NCI-H2029 treated with DMSO at 0.1 percent for 48 hours (cell line): ENCODE measurements at regions not wholly inside any gene's neighbourhood (a gene's known extent, or its start where the extent isn't known, plus 50 kb on each side); places are given as distances from the start of the nearest gene placed in this dataset.
"Not testable (repeated sequence)": the region's sequence is repeated elsewhere in the genome, so short reads cannot be mapped to it uniquely, and the experiment has no call there.

Source experiments
- DNase-seq: peaks from one replicate; lab custom pipeline; 2025; lab: John Stamatoyannopoulos, UW

GRCh38 chr6:102902471-102902870, 1509.0 kb downstream of the GRIK2 start:
- no peak for DNase-seq

GRCh38 chr6:102895683-102896082, 1502.2 kb downstream of the GRIK2 start:
- DNase-seq: no peak

GRCh38 chr6:102885165-102885564, 1491.7 kb downstream of the GRIK2 start:
- no peak for DNase-seq

- DNase-seq: peak; percentile 20
Measured at GRCh38 chr6:102853249-102853955, 1459.9 kb downstream of the GRIK2 start.

GRCh38 chr6:102848796-102849195, 1455.3 kb downstream of the GRIK2 start:
- DNase-seq: no peak

GRCh38 chr6:102848210-102848609, 1454.7 kb downstream of the GRIK2 start:
- DNase-seq: no peak

GRCh38 chr6:102841060-102841459, 1447.6 kb downstream of the GRIK2 start:
- DNase-seq: no peak

GRCh38 chr6:102832021-102832420, 1438.5 kb downstream of the GRIK2 start:
- DNase-seq: no peak

GRCh38 chr6:102820098-102820497, 1426.6 kb downstream of the GRIK2 start:
- no peak for DNase-seq

GRCh38 chr6:102815207-102815606, 1421.7 kb downstream of the GRIK2 start:
- DNase-seq: no peak

GRCh38 chr6:102813489-102814275, 1420.2 kb downstream of the GRIK2 start:
- DNase-seq: no peak

GRCh38 chr6:102812242-102812641, 1418.7 kb downstream of the GRIK2 start:
- no peak for DNase-seq

- not testable (repeated sequence) for DNase-seq
Measured at GRCh38 chr6:102808944-102809505, 1415.5 kb downstream of the GRIK2 start.

- DNase-seq: no peak
Measured at GRCh38 chr6:102799051-102799450, 1405.5 kb downstream of the GRIK2 start.

GRCh38 chr6:102798636-102799035, 1405.1 kb downstream of the GRIK2 start:
- DNase-seq: peak; percentile 33

- no peak for DNase-seq
Measured at GRCh38 chr6:102793752-102794151, 1400.2 kb downstream of the GRIK2 start.

- no peak for DNase-seq
Measured at GRCh38 chr6:102774326-102774725, 1380.8 kb downstream of the GRIK2 start.

GRCh38 chr6:102773636-102774035, 1380.1 kb downstream of the GRIK2 start:
- DNase-seq: no peak

- no peak for DNase-seq
Measured at GRCh38 chr6:102766963-102767362, 1373.5 kb downstream of the GRIK2 start.

- no peak for DNase-seq
Measured at GRCh38 chr6:102764317-102764716, 1370.8 kb downstream of the GRIK2 start.

GRCh38 chr6:102763891-102764290, 1370.4 kb downstream of the GRIK2 start:
- DNase-seq: no peak

- DNase-seq: no peak
Measured at GRCh38 chr6:102761872-102762271, 1368.4 kb downstream of the GRIK2 start.

- DNase-seq: no peak
Measured at GRCh38 chr6:102759415-102759814, 1365.9 kb downstream of the GRIK2 start.
